GM04504 (cell line): ENCODE measurements at regions not wholly inside any gene's neighbourhood (a gene's known extent, or its start where the extent isn't known, plus 50 kb on each side); places are given as distances from the start of the nearest gene placed in this dataset.

ENCODE experiments used
- DNase-seq: peaks from one replicate; pipeline ENCODE4 v3.0.0-alpha.2; 2012; ENCODE audit warnings: low read depth

DNA sequence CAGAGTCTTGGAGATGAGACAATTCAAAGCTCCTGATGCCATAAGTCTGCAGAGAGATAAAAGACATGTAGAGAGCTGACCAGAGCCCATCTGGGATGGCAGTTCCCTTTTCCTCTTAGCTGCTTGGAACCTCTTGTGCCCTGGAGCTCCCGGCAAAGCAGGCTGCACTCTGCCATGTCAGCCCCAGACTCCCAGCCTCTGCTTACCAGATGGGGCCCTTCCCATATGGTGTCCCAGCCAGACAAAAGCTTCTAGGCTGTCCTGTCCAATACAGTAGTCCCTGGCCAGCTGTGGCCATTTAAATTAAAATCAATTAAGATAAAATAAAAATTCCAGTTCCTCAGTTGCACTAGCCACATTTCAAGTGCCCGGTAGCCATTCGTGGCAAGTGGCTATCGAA, 303.9 kb downstream of the TTC6 start:
- DNase-seq, result no peak

DNA sequence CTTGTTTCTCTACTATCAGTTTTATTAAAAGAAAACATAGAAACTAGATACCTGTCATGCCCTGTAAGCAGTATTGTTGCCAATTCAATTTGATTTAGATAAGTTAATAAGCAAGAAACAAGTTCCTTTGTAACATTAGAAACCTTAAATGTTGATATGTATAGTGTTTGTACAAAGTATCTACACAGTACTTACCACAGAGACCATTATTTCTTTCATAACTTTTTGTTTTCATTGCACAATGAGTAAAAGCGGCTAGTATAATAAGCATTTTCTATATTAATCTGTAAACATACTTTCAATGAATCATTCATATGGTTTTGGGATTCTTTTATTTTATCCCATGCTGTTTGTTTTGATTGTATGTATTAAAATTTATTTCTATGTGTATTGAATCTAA, 305.1 kb downstream of the TTC6 start:
- no peak for DNase-seq

DNA sequence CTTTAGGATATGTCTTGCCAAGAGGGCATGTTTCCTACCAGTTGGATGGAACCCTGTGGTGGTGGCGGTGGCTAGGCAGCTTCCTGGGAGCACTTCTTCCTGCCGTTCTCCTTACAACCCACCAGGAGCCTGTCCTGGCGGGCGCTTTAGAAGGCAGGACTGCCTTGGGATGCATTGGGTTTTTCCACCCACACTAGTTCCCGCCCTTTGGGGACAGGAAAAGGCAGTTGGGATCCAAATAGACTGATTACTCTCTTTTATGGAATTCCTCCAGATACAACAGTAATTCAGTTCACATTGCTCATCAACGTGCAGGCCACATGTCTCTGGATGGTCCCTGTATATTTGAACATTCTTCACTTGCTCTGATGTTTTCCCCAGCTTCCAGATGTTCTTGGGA, 305.7 kb upstream of the SSTR1 start:
- DNase-seq, result peak; percentile 78

DNA sequence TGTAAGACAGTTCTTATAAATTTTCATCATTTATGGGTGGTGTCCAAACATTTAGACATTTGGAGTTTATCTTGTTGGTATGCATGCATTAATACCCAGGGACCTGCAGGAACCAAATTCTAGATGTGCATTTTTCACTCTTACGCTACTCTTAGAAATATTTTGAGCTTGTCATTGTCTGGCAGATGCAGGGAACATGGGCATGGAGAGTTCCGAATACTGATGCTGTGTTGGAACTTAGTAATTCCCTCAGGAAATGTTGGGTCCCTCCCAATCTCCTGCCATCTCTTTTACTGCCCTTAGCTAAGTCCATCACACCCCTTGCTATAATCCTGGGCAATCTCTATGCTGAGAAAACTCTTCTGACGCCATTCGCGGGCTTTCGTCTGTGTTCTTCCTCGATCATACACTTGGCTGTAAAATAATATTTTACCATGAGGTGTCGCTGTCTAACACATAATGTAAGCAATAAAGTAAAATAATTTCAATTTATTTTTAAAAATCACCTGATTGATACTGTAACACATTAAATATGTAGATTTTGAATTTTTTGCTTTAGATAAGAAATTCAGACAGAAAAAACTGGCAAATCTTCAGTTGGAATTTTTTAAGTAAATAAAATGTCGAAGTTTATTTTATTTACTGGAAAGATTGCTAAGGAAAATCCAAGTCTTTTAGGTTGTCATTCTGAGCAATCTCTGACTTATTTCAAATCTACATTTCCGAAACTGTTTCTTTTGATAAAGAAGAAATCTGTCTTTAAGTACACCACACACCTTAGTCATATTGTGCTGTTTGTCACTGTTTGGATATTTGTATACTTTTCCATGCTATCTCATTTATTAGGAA, 304.1 kb upstream of the SSTR1 start:
- DNase-seq, result peak; percentile 29

DNA sequence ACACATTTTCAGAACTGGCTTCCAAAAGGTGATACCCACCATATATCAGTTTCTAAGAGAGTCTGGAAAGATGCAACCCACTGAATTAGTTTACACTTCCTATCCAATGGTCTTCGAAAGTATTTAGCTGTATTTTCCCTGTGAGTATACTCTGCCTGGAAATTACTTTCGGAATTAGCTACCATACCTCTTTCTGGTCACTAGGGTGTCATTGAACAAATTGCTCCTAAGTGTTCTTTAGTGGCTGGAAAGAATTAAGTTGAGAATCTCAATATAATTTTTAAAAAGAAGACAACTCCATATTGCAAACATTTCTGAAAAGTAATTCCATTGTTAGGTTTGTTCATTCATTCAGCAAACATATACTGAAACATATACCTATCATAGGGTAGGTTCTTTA, 283.1 kb upstream of the SSTR1 start:
- no peak for DNase-seq

DNA sequence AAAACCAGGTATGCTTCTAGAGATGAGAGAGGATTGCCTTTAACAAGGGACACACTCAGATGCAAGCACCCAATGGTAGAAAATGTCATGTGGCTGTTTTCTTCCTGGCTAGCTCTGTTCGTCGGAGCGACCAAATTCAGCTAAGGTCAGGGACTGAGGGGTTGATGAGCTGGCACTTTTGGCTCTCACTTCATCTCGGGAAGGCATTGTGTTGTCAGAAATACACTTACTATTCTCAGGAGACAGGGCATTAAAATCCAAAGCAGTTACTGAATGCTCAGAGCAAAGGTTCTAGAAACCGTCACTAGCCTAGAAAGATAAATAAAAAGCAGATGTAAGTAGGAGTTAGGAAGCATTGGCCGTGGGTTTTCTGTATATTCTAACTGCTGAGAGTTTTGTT, 275.7 kb upstream of the SSTR1 start:
- DNase-seq, result peak; percentile 30

DNA sequence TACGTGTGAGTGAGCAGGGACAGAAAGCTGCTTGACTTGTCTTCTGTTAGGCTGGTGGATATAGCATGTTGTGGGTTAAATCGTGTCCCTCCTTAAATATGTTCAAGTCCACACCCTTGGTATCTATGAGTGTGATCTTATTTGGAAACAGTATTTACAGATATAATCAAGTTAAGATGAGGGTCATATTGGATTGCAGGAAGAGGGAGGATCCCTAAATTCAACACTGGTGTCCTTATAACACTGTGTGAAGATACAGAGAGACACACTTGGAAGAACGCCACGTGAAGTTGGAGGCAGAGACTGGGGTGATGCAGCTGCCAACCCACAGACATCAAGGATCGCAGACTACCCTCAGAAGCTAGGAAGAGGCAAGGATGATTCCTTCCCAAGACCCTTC, 275.2 kb upstream of the SSTR1 start:
- no peak for DNase-seq

DNA sequence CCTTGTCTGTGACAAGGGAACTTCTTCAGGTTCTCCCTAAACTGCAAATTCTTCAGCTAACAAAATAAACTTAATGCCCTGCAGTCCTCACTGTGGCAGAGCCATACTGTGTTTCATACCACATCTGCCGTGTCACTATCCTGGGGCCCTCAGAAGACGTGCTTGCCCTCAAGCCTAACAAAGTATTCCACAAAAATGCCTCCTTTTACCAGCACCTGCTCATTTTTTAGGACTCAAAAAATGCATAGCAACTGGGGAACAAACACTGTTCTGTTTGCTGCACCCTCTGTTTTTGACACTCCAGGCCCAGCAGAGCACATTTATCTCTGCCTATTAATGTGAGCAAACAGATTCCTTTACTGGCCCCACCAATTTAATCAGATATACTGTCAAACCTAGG, 270.7 kb upstream of the SSTR1 start:
- DNase-seq, result no peak

DNA sequence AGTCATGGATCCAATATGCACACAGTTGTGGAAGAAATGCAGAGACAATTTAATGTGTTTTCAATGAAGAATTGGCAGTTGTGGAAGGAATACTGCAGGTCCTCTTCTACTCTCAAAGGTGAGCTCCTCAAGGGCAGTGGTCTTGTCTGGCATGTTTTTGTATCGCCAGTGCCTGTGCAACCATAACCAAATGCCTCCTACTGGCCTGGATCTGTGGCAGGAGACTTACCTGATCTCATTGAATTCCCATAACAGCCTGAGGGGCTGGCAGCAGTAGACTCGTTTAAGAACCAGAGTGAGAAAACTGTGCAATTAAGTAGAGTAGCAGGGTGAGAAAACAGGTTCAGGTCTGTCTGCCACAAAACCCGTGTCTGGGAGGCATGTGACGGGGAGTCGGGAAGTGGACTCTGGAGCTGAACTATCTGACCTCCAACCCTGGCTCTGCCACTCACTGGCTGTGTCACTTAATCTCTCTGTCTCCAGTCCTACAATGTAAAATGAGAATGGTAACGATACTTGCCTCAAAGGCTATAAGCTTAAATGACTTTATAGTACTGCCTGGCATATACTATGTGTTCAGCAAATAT, 268.2 kb upstream of the SSTR1 start:
- no peak for DNase-seq

DNA sequence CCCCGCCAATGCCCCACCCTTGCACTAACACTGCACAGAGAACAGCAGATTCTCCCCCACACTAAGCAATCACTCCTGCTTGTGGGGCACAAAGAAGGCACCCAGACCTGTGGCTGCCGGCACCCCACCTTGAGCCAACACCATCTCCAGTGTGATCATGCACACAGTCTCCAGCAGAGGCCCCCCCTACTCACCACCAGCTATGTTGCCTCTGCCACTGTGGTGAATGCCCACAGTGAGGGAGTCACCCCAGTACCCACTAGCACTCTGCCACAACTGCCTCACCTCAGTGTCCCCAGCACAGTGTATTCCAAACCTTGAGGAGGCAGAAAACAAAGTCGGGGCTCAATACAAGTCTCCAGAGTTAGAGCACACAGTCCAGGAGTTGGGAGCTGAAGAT, 261.7 kb upstream of the SSTR1 start:
- no peak for DNase-seq

DNA sequence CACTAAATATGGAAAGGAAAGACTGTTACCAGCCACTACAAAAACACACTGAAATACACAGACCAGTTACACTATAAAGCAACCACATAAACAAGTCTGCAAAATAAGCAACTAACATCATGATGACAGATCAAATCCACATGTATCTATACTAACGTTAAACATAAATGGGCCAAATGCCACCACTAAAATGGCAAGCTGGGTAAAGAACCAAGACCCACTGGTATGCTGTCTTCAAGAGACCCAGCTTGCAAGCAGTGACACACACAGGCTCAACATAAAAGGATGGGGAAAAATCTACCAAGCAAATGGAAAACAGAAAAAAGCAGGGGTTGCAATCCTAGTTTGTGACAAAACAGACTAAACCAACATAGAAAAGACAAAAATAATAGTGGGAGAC, 260.9 kb upstream of the SSTR1 start:
- DNase-seq, result no peak

DNA sequence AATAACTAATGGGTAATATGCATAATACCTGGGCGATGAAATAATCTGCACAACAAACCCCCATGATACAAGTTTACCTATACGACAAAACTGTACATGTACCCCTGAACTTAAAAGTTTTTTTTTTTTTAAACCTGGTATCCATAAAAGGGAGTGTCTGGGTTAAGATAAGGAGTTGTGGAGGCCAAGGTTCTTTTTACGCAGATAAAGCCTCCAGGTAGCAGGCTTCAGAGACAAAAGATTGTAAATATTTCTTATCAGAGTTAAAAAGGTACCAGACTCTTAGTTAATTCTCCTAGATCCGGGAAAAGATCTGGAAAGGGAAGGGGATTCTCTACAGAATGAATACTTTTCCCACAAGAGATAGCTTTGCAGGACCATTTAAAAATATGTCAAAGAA, 259.4 kb upstream of the SSTR1 start:
- no peak for DNase-seq

DNA sequence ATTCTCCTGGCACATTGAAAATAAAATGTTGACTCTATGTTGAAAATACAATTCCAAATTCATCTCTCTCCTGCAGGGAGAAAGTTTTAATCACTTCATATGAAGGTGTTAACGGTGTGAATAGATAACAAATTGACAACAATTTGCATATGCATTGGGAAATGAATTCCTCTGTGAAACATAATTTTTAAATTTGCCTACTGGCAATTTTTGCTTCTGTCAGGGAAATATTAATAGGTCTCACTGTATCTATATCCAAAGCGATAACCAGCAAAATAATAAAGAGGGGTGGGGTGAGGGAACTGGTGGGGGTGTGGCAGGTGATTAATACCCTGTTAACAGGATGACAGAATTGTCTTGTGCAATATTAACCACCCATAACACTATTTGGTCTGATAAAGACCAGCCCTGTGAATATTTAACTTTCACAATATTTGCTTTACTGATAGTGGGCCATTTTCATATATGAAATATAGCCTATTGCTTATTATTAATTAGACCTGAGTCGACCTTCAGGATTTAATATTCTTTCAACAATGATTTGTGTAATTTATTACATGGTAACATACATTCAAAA, 239.0 kb upstream of the SSTR1 start:
- no peak for DNase-seq

DNA sequence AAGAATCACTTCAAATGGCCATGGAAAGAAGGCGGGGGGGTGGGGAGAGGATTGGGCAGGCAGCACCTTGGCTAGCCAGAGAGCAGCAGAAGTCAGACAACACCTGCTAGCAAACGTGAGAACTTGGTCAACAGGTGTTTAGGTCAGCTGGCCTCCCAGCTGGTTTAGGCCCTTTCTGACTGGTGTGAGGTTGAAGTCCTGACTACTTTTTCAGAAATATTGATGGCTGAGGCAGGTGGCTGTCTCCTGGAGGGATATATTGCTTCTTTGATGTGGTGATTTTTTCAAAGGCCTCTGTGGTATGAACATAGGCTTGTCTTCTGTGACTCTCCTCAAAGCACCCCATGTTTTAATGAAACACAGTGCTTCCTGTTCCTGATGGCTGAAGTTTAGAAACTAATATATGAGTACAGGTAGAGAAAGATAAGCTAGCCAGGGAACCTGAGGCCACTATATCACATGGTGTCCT, 238.2 kb upstream of the SSTR1 start:
- no peak for DNase-seq

DNA sequence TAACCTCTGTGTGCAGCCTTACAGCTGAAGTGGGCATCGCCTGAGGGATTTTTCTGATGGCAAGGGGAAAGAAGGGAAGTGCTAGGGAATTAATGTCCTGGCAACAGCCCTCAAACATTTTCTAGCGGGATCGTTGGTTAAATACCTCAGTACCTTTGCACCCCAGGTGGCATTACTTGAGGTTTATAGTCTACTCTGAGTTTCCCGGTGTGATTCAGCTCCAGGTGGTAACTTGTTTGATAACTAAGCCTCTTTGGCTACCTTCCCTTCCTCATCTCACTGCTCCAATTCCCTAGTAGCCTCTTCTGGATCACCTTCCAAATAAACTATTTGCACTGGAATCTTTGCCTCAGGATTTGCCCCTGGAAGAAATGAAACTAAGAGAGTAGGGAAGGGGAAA, 237.0 kb upstream of the SSTR1 start:
- no peak for DNase-seq

DNA sequence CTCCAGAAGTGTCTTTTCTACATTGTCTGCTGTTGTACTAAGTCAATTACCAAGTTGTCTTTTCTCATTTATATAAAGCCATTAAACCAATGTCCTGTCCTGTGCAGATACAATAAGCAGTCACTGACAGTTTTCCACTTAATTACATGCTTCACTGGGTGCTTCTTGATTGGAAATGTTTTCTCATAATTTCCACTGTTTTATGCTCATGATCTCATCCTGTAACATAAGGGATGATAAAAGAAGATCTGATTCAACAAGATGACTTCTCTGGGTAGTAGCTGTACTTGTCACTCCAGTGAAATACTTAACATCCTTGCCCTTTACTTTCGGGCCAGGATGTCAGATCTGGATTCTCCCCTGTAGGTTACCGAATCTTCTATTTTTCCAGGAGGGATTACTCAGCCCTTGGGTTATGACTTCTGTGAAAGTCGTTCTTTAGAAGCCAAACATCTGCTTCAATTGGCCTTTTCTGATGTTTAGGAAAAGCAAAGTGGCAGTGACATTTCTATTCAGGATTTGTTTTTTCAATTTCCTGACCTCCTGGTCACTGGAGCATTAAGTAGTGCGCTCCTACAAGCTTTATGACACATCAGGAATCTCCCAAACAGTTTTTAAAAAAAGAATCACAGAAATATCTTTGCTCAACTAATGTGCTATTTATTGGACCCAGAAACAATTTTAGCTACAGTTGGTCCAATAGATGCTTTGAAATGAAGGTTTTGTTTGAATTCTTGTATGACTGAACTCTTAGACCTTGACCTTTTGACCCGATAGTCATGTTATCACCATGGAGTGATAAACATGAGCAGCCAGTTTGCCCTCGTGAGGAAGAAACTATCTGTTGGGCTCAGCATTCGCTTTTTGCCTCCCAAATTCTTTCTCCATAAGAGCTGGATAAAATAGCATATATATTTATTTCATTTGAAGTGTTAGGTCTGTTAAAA, 234.5 kb upstream of the SSTR1 start:
- no peak for DNase-seq

DNA sequence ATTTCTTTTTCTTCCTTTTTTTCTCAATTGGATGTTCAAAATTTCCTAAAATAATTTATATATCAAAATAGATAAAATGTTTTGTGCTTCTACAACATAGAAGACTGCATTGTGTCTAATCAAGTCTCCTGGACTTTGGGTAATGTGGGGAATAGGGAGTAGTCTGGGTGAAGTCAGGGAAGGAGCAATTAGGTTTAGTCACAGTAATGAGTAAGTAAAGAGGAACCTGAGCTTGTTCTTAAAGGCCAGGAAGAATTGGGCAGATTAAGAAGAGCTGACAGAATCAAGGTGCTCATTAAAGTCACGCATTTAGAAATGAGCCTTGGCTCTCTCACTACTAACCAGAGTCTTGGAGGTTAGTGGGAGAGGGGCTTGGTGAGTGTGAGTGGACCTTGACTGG, 233.3 kb upstream of the SSTR1 start:
- no peak for DNase-seq

DNA sequence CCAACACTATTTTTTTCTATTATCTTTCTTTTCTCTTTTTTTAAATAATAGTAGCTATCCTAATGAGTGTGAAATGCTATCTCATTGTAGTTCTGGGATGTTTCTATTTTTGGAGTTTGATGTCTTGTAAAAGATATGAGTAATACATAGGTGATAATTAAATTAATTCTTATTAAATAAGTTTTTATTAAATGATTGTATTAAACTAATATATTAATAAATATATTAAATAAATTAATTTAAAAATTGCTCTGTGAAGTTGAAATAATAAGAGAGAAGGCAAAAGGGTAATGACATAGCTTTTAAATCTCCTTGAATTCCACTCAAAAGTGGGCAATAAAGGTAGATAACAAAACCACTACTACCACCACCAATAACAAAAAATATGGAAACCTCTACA, 230.2 kb upstream of the SSTR1 start:
- no peak for DNase-seq

DNA sequence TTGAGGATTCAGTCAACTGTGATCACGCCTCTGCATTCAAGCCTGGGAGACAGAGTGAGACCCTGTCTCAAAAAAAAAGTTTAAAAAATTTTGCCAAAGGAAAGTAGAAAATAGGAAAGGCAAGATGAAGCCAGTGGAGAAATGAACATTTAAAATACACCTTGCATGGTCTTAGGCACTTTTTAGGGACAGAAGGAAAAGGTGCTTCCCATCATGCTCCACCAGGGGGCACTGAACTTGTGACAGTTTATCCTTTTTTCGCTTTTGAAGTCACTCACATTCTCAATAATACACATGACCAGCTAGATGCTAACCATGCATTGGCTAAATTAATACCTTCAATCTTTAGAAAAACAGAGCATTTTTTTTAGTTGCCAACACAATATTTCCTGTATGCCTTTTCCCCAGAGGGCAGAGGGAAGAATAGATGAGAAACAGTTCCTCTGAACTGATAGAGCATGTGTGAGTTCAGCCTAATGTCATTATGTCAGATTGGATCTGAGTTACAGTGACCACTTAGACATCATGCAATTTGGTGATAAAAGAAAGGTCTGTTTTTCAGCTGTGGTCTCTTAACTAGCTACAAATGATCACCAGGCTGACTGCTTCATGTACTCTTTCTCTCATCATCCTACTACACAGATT, 221.8 kb upstream of the SSTR1 start:
- peak; percentile 22 for DNase-seq

DNA sequence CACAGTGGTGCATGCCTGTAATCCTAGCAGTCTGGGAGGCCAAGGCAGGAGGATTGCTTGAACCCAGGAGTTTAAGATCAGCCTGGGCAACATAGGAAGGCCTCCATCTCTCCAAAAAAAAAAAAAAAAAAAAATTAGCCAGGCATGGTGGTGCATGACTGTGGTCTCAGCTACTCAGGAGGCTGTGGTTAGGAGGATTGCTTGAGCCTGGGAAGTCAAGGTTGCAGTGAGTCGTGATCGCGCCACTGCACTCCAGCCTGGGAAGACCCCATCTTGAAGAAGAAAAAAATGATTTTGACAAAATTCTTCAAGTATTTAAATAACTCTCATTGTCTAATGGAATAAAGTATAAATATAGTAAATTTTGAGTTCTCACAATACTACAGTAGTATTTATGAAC, 219.2 kb upstream of the SSTR1 start:
- no peak for DNase-seq

DNA sequence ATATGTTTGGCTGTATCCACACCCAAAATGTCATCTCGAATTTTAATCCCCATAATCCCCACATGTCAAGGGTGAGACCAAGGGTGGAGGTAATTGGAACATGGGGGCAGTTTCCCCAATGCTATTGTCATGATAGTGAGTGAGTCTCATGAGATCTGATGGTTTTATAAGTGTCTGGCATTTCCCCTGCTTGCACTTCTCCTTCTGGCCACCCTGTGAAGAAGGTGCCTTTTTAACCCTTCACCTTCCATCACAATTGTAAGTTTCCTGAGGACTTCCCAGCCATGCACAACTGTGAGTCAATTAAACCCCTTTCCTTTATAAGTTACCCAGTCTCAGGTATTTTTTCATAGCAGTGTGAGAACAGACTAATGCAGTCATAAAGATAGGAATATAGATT, 216.7 kb upstream of the SSTR1 start:
- DNase-seq, result no peak

DNA sequence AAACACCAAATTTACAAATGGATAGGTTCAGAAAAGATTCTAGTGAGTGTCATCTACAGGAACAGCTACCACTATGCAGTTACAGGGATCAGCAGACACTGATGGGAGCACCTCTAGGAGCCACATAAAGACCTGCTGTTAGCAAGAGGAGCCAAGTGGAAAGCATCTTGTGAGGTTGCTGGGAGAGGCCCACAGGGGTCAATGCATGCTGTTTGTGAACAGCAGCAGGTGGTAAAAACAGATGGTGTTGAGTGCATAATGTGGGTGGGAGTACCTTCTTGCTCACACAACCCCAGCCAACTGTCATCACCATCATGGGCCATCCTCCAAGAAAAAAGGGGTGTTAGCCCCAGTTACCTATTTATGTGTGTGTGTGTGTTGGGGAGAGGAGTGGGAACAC, 215.2 kb upstream of the SSTR1 start:
- no peak for DNase-seq
